ACC112 (cell line): ENCODE measurements at regions not wholly inside any gene's neighbourhood (a gene's known extent, or its start where the extent isn't known, plus 50 kb on each side); places are given as distances from the start of the nearest gene placed in this dataset.
"Not testable (repeated sequence)": the region's sequence is repeated elsewhere in the genome, so short reads cannot be mapped to it uniquely, and the experiment has no call there.

ENCODE experiments used
- H2AFZ ChIP-seq: fragments of 200-600 bp; sonication (generic); one replicate; pipeline ENCODE4 v1.6.0; 2017; ENCODE audit warnings: antibody characterized with exemption, low read length; ENCODE audit not compliant: unreplicated experiment
- H3K27ac ChIP-seq: fragments of 200-600 bp; sonication (generic); 2 replicates; pipeline ENCODE4 v1.5.1; 2014; ENCODE audit warnings: low read depth, mild to moderate bottlenecking, antibody characterized with exemption, low read length, moderate library complexity
- H3K27me3 ChIP-seq: fragments of 200-600 bp; sonication (generic); 2 replicates; pipeline ENCODE4 v1.6.1; 2014; ENCODE audit warnings: mild to moderate bottlenecking, antibody characterized with exemption, low read length, moderate library complexity, mixed read lengths; ENCODE audit not compliant: insufficient read depth
- H3K36me3 ChIP-seq: fragments of 200-600 bp; sonication (generic); 2 replicates; pipeline ENCODE4 v1.6.1; 2016; ENCODE audit warnings: mild to moderate bottlenecking, antibody characterized with exemption, low read length, moderate library complexity, mixed read lengths; ENCODE audit not compliant: insufficient read depth
- H3K4me1 ChIP-seq: fragments of 200-600 bp; sonication (generic); one replicate; pipeline ENCODE4 v1.6.1; 2016; ENCODE audit warnings: low read length, mixed read lengths; ENCODE audit not compliant: insufficient read depth, unreplicated experiment, control insufficient read depth
- H3K4me3 ChIP-seq: fragments of 200-600 bp; sonication (generic); 2 replicates; pipeline ENCODE4 v1.5.1; 2014; ENCODE audit warnings: mild to moderate bottlenecking, low read depth, low read length
- H3K79me2 ChIP-seq: fragments of 200-600 bp; sonication (generic); one replicate; pipeline ENCODE4 v1.6.0; 2016; ENCODE audit warnings: low read length; ENCODE audit not compliant: control insufficient read depth, unreplicated experiment, insufficient read depth

- Histone ChIP-seq H2AFZ (no peak overlapping the region), H3K79me2 (no peaks in the 10 kb centered on the region), H3K36me3 (no peaks in the 10 kb centered on the region)
Measured at GRCh38 chr20:40946451-40946850, 82.2 kb upstream of the TOP1 start.

DNA sequence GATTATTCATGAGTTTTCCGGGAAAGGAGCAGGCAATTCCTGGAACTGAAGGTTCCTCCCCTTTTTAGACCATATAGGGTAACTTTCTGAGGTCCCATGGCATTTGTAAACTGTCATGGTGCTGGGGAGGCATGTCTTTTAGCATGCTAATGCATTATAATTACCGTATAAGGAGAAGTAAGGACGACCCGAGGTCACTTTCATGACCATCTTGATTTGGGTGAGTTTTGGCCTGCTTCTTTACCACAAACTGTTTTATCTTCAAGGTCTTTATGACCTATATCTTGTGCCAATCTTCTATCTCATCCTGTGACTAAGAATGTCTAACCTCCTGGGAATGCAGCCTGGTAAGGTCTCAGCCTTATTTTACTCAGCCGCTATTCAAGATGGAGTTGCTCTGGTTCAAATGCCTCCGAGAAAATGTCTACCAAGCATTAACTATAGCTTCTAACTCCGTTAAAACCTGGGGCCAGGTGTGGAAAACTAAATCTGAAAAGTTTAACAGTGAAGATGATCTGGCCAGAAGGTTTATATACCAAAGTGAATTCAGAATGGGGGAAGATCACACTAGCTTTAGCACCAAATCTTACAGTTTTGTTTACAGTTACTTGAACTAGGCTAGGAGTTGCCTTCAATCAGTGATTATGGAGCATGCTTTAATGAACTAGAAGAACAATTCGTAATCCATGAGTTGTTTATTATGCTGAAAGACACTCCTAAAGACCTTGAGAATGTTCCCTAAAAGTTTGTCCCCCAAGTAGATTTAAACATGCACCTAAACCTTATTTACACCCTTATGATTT lies 80.0 kb upstream of the TOP1 start:
- Histone ChIP-seq H3K27me3 (no peaks in the 10 kb centered on the region), H3K36me3 (no peaks in the 10 kb centered on the region), H3K27ac (no peak overlapping the region), H3K79me2 (no peaks in the 10 kb centered on the region), H3K4me3 (no peak overlapping the region), H2AFZ (no peak overlapping the region), H3K4me1 (peaks cover 8% of the 10 kb centered on the region)

More at GRCh38 chr20:40946451-40946850, 82.2 kb upstream of the TOP1 start:
- H3K4me3 ChIP-seq, result no peak overlapping the region
- peaks cover 8% of the 10 kb centered on the region for H3K4me1 ChIP-seq
- no peak overlapping the region for H3K27ac ChIP-seq
- H3K27me3 ChIP-seq, result no peaks in the 10 kb centered on the region

DNA sequence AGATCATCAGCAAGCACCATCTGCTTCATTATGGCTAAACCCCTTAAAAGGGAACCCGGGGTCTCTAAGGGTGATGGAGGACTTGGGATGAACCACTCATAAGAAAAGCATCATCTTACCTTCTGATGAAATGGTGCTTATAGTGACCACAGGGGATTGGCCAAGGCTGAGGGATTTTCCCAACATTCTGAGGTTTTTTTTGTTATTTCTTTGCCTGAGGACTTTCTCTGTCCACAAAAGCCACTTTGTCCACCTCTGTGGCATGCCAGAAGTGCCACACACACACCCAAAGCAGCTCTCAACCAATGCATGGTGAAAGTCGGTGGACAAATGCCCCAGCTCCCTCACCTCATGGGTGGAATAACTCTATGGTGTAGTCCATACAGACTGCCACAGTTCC lies 79.3 kb upstream of the TOP1 start:
- Histone ChIP-seq H3K27ac (no peak overlapping the region), H3K4me1 (peaks cover 8% of the 10 kb centered on the region), H3K27me3 (no peaks in the 10 kb centered on the region), H3K36me3 (no peaks in the 10 kb centered on the region), H3K4me3 (no peak overlapping the region), H3K79me2 (no peaks in the 10 kb centered on the region), H2AFZ (no peak overlapping the region)

- no peak overlapping the region for H2AFZ ChIP-seq
- H3K27ac ChIP-seq, result no peak overlapping the region
Measured at GRCh38 chr20:40952136-40952535, 76.5 kb upstream of the TOP1 start.

GRCh38 chr20:40953416-40953815 lies 75.2 kb upstream of the TOP1 start:
- Histone ChIP-seq H3K36me3 (no peaks in the 10 kb centered on the region), H2AFZ (no peak overlapping the region), H3K79me2 (no peaks in the 10 kb centered on the region), H3K27me3 (no peaks in the 10 kb centered on the region), H3K4me1 (peaks cover 4% of the 10 kb centered on the region), H3K27ac (no peak overlapping the region), H3K4me3 (no peak overlapping the region)

More at GRCh38 chr20:40952136-40952535, 76.5 kb upstream of the TOP1 start:
- Histone ChIP-seq H3K4me1 (peaks cover 8% of the 10 kb centered on the region), H3K4me3 (no peak overlapping the region), H3K27me3 (no peaks in the 10 kb centered on the region), H3K36me3 (no peaks in the 10 kb centered on the region), H3K79me2 (no peaks in the 10 kb centered on the region)

DNA sequence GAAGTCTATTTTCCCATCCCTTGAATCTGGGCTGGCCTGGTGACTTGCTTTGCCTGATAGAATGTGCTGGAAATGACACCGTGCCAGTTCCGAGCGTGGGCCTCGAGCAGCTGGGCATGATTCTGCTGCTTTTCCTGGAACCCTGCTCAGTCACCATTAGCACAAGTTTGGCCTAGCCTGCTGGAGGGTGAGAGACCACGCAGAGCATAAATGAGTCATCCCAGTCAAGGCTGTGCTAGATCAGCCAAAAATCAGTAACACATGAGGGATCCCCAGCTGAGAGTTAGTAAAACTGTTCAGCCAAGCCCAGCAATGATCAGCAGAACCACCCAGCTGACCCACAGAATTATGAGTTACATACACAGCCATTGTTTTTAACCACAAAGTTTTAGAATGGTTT lies 74.8 kb upstream of the TOP1 start:
- Histone ChIP-seq H3K36me3 (no peaks in the 10 kb centered on the region), H3K4me3 (no peak overlapping the region), H3K27me3 (no peaks in the 10 kb centered on the region), H2AFZ (no peak overlapping the region), H3K27ac (no peak overlapping the region), H3K79me2 (no peaks in the 10 kb centered on the region), H3K4me1 (no peaks in the 10 kb centered on the region)

GRCh38 chr20:40954521-40955165 lies 74.0 kb upstream of the TOP1 start:
- no peaks in the 10 kb centered on the region for H3K4me1 ChIP-seq
- H2AFZ ChIP-seq, result no peak overlapping the region
- H3K27me3 ChIP-seq, result no peaks in the 10 kb centered on the region
- H3K79me2 ChIP-seq, result no peaks in the 10 kb centered on the region
- H3K4me3 ChIP-seq, result no peak overlapping the region
- H3K36me3 ChIP-seq, result no peaks in the 10 kb centered on the region
- no peak overlapping the region for H3K27ac ChIP-seq

DNA sequence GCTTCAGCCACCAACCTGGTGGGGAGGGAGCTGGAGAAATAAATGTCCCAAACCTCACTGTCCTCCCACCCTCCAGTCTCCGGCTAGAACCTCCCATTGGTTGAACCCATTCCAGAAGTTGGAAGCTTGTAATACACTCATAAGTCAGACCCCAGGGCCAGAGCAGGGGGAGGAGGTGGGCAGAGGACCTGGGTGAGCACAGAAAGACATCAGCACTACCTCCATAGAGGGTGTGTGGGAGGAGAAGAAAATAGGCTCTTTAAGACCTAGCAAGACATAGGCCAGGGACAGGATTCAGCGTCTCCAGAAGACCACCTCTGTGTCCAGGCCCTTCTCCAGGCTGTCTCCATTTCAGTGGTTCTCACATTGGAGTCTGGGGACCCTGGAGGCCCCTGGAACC lies 73.3 kb upstream of the TOP1 start:
- no peak overlapping the region for H3K4me3 ChIP-seq
- no peaks in the 10 kb centered on the region for H3K36me3 ChIP-seq
- no peak overlapping the region for H2AFZ ChIP-seq
- no peak overlapping the region for H3K27ac ChIP-seq
- H3K79me2 ChIP-seq, result no peaks in the 10 kb centered on the region
- no peaks in the 10 kb centered on the region for H3K4me1 ChIP-seq
- no peaks in the 10 kb centered on the region for H3K27me3 ChIP-seq

DNA sequence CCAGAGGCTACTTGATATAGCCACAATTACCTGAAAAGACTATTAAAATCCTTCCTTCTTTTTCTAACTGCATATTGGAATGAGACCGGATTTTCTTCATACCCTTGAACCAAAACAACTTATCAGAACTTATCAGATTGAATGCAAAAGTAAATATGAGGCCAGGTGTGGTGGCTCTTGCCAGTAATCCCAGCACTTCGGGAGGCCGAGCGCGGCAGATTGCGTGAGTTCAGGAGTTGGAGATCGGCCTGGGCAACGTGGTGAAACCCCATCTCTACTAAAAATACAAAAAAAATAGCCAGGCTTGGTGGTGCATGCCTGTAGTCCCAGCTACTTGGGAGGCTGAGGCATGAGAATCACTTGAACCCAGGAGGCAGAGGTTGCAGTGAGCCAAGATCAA lies 72.8 kb upstream of the TOP1 start:
- not testable (repeated sequence) for H3K27me3 ChIP-seq, H2AFZ ChIP-seq, H3K4me1 ChIP-seq, H3K4me3 ChIP-seq, H3K79me2 ChIP-seq, H3K27ac ChIP-seq, H3K36me3 ChIP-seq

- Histone ChIP-seq H2AFZ (no peak overlapping the region), H3K4me3 (no peak overlapping the region), H3K27me3 (no peaks in the 10 kb centered on the region), H3K27ac (no peak overlapping the region), H3K79me2 (no peaks in the 10 kb centered on the region), H3K36me3 (no peaks in the 10 kb centered on the region), H3K4me1 (peaks cover 5% of the 10 kb centered on the region)
Measured at GRCh38 chr20:40956542-40957264, 71.9 kb upstream of the TOP1 start.
